ENCODE measurements at regions not wholly inside any gene's neighbourhood (a gene's known extent, or its start where the extent isn't known, plus 50 kb on each side); places are given as distances from the start of the nearest gene placed in this dataset.

DNA sequence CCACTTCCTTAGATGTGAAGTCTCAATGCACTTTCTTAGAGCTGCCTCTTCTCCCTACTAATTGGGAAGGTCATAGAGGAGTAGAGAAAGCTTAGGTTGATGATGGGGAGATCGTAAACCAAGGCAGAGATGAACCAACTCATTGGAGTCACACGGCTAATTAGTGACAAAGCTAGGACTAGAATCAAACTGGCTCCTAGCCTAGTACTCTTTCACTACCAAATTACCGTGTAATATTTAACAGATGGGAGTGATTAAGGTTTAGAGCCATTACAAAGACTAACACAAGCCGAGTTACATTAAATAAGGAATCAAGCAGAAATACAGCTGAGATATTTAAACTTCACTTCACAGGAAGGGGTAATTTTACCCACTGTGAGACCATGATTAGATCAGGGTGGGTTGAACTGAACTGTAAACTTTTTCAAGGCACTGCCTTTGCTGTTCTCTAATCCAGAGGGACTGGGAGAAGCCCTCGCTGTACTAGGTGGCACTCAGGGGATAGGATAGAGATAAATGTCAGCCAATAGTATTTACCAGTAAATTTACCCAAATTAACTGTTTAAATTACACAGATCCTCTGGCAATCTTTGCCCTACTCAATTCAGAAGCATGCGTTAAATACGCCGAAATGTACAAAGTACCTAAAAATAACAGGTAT, 166.4 kb upstream of the PIK3R1 start:
- TF ChIP-seq POLR2A (IDR thresholded peaks at IDR 0.05; ENCODE audit: low read depth, low read length) (no peak), TAF1 (IDR thresholded peaks at IDR 0.05; ENCODE audit: low read depth, low read length) (no peak), POLR2AphosphoS5 (IDR thresholded peaks at IDR 0.05; ENCODE audit: low read depth, low read length) (no peak), POU2F2 (IDR thresholded peaks at IDR 0.05; ENCODE audit: low read depth, low read length) (no peak)
